ENCODE measurements at regions not wholly inside any gene's neighbourhood (a gene's known extent, or its start where the extent isn't known, plus 50 kb on each side); places are given as distances from the start of the nearest gene placed in this dataset.
A peak's percentile ranks its signal among the peaks of the same experiment; 100 is the strongest.
"Not testable (repeated sequence)": the region's sequence is repeated elsewhere in the genome, so short reads cannot be mapped to it uniquely, and the experiment has no call there.

DNA sequence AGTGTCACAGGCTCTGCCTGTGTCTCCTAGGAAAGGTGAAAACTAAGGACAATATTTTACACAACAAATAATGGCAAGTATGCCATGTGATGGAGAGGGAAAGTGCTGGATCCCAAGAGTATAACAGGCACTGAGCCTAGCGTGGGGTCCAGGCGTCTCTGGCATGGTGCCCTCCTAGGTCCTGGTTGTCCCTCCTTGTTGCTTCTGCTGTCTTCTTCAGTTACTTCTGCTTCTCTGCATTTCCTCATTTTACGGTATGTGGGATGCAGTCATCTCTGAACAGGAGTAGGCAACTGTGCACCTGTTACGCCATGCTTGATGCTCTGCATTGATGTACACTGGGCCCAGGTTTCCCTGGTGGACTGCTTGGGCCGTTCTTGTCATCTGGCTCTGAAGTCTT, 1480.8 kb downstream of the FOXD4L5 start:
- not testable (repeated sequence) for DNase-seq

DNA sequence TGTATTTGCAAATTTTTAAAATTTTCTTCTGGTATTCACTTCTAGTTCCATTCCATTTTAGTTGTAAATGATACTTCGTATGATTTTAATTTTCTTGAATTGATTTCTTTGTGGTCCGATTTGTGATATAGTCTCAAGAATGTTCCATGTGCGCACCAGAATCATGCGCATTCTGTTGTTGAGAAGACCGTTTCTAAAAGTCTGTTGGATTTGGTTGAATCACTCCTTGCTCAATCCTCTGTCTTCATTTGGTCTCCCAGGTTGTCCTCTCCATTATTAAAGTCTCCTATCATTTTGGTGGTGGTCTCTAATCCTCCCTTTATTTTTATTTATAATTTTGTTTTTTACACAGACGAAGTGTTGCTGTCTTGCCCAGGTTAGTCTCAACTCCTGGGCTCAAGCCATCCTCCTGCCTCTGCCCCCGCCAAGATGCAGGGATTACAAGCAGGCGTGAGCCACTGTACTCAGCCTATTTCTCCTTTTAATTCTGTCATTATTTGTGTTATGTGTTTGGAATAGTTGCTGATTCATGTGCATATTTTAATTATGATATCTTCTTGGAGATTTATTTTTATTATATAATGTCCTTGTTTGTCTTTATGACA, 1490.8 kb downstream of the FOXD4L5 start:
- DNase-seq: not testable (repeated sequence)

DNA sequence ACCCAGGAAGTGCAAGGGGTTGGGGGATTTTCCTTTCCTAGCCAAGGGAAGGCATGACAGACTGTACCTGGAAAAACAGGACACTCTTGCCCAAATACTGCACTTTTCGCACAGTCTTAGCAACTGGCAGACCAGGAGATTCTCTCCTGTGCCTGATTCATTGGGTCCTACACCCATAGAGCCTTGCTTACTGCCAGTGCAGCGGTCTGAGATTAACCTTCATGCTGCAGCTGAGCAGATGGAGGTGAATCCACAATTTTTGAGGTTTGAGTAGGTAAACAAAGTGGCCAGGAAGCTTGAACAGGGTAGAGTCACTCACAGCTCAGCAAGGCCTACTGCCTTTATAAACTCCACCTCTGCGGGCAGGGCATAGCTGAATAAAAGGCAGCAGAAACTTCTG, 1497.6 kb downstream of the FOXD4L5 start:
- DNase-seq: not testable (repeated sequence)

DNA sequence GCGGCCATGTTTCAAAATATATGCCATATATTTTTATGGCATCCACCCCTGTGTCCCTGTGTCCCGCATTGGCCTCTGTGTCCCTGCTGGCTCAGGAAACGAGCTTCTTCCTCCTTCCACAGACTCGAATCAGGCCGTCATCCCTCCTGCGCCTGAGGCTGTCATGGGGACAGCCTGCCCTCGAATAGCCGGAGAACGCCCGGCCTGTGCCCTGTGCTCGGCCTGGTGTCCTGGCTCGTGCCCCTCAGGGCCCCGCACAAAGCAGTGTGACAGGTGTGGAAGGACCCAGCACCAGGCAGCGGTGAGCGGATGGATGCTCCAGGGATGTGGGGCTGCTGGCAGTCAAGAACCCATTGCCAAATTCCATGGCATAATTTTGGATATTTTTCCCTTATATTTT, 1500.0 kb downstream of the FOXD4L5 start:
- DNase-seq: not testable (repeated sequence)

DNA sequence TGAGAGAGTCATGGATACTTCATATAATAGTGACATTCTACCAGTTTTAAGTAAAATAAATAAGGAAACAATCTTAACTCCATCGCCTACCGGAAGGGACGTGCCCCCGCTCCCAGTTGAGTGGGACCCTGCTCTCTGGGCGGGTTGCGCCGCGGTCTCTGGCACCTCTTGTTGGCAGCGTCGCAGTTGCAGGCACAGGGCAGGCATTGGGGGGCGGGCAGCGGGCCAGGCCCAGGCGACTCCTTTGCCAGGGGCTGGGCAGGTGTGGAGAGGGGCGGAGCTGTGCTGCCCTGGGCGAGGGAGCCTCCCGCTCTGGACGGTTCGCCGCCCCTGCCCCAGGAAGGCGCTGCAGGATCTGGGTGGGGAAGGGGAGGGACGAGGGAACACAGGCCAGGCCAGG, 1500.6 kb downstream of the FOXD4L5 start:
- DNase-seq: not testable (repeated sequence)

DNA sequence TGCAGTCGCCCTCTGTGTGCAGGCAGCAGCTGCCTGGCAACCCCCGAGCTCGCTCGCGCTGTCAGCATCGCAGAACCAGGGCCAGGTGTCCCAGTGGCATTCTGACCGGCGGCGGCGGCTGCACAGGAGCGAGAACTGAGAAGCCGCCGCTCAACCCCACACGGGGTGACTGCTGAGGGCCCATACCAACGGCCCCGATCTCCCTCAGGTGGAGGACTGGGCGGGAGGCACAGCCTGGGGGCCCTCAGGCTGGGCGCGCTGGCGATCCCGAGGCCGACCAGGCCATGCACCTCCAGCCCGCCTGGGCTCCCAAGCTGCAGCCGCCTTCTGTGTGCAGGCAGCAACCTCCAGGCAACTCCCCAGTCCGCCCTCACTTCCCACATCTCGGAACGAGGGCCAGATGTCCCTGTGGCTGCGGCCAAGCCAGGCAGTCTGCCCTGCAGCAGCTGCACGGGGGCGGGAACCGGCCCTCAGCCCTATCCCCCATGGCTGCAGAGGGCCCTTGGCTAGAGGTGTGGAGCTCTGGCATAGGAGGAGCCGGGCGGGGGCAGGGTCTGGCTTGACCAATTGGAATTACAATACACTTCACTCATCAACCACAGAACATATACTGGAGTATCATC, 1503.1 kb downstream of the FOXD4L5 start:
- not testable (repeated sequence) for DNase-seq

DNA sequence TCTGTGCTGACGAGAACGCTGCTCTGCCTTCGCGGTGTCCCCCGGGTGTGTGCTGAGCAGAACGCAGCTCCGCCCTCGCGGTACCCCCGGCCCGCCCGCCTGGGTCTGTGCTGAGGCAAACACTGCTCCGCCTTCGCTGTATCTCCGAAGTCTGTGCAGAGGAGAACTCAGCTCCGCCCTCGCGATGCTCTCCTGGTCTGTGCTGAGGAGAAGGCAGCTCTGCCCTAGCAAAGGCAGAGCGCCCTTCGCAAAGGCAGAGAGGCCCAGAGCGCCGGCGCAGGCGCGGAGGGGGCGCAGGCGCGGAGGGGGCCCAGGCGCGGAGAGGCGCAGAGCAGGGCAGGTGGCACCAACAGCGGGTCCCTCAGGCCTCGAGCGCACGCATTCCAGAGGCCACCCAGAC, 1503.6 kb downstream of the FOXD4L5 start:
- DNase-seq: not testable (repeated sequence)

DNA sequence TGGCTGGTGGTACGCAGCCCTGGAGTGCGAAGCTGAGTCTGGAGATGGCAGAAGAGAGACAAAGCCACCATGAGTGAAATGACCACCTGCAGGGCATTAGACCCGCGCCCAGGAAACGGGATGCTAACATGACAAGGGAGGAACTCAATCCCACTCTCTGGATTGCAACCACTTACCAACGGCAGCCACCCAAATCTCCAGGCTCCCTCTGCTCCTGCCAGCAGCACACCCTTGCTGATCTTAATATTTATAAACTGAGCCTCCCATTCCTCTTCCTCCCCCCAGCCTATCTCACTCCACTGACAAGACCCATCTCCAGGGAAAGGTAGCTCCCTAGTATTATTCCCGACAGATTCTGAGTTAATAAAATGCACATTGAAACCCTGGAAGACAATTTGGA, 1508.8 kb downstream of the FOXD4L5 start:
- not testable (repeated sequence) for DNase-seq

DNA sequence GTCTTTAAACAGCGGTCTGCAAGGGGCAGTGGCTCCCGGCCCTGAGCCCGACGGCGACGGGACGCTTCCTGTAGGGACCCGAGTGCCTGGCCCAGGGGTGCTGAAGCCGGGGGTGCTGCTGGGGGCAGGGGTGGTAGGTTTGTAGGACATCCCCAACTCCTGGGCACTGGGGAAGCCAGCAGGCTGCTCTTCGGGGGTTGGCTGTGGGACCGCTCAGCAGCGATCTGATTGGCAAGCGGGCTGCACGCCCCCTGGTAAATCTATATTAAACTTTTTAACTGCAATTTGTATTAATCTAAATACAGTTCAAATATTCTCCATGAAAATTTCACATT, 1510.0 kb downstream of the FOXD4L5 start:
- not testable (repeated sequence) for DNase-seq

DNA sequence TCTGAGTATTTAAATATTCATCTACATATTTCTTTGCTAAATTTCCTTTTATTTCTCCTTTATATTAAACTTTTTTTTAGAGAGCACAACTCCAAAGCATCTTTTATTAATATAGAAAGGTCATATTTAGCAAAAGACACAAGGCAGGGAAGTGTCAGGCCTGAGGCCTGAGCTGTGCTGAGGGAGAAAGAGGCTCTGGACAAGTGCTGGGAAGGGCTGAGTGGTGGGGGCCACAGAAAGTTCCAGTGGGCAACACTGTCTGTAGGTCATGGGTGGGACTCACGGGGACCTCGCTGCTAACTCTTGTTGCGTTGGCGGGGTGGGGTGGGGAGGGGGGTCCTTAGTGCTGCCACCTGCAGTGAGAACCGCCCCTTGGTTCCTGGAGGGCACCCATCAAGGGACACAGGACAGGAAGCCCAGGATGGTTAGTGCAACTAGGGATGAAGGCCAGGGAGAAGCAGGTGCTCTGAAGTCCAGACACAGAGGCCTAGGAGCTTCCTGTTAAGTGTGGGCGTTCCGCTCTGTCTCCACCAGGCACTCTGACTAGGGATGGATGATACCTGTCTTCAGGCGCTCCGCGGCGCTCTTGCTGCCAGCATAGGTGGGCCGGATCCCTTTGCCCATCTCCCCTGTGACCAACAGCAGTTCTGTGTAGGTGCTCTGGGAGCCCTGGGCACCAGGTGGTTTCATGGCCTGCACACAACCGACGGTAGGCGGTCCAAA, 1510.5 kb downstream of the FOXD4L5 start:
- DNase-seq: not testable (repeated sequence)

DNA sequence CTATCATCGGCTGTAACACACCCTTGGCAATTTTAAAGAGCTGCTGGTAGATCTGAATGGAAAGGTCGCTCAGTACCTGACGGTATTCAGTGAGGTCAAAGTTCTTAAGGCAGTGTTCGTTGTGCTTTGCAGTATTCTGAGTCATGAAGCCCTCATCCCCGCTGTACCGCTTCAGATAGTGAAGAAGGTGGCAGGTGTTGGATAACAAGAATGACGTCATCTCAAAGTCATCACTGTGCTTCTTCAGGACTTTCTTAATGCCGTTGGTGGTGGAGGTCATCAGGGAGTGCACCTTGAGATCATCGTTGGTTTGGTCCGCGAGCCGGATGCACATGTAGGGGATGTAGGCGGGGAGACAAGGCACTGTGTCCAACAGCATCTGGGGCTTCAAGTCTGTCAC, 1522.8 kb downstream of the FOXD4L5 start:
- DNase-seq: not testable (repeated sequence)

DNA sequence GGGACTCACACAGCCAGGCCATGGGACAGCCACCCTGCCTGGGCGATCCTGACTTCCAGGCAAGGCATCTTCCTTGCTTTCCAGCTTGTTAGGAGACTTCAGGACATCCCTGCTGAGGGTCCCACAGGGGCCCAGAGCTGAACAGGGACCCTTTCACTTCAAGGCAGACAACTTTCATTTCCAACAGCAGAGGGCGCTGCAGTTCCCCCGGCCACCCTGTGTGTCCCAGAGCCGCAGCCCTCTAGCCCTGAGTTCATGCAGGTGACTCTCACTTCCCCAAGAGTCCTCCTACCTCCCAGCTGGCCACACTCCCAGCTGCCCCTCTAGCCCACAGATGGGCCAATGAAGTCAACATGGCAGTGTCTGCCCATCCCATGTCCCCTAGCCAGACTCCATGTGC, 1556.0 kb downstream of the FOXD4L5 start:
- DNase-seq: peak in 1 of 2 experiments; percentile 16

DNA sequence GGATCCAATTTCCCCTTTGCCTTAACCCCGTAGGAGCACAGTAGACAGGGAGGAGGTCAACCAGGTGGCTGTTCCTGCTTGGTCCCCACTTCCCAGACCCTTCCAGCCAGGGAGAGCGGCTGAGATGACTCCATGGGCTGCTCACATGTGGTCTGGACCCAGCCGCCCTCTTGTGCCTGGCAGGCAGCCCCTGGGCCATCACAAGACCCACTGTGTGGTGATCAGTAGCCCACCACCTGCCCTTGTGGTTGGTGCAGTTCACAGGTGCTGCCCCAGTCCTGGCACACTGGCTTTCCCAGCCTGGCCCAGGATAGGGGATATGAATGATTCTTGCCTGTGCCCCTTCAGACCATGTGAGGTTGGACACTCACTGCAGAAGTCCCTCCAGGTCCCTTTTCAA, 1556.7 kb downstream of the FOXD4L5 start:
- no peak for DNase-seq

DNA sequence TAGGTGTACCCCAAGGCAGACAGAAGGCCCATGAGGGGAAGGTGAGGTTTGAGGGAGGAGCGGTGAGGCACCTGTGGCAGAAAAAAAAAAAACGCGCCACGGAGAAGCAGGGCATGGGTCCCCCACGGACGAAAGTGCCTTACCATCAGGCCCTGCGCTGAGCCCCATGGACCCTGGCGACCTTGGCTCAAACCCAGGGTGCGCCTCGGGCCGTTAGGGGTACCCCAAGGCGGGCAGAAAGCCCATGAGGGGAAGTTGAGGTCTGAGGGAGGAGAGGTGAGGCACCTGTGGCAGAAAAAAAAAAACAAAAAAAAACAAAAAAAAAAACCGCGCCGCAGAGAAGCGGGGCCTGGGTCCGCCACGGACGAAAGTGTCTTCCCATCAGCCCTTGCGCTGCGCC, 1576.7 kb downstream of the FOXD4L5 start:
- DNase-seq: not testable (repeated sequence)

DNA sequence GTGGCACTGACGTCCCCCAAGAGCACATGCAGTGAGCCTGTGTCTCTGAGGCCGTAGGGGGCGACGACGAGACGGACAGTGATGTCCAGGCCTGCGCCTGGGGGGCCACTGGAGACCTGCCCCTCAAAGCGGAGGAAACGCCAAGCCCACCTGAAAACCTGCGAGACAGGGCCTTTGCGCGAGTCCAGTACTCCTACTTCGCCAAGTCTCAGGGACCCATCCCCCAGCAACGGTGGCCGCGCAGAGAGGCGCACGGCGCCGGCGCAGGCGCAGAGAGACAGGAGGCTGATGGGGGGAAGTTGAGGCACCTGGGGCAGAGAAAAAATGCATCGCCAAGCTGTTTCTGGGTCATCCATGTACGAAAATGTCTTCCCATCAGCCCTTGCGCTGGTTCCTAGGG, 1580.6 kb downstream of the FOXD4L5 start:
- not testable (repeated sequence) for DNase-seq

DNA sequence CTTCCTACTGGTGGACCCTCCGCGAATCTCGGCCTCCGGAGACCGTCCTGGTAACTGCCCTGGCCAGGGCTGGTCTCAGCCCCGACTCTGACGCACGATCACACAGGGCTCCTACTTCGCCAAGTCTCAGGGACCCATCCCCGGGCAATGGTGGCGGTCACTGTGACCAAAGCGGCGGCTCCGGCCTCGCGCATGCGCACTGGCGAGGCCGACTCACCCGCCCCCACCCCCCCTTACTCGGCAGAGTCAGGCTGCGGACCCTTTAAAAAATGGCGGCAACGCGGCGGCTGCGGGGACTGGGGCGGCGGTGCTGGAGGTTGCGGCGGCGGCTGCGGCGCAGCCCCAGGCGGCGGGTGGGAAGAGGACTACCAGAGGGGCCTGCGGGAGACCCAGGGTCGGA, 1581.3 kb downstream of the FOXD4L5 start:
- DNase-seq: not testable (repeated sequence)

DNA sequence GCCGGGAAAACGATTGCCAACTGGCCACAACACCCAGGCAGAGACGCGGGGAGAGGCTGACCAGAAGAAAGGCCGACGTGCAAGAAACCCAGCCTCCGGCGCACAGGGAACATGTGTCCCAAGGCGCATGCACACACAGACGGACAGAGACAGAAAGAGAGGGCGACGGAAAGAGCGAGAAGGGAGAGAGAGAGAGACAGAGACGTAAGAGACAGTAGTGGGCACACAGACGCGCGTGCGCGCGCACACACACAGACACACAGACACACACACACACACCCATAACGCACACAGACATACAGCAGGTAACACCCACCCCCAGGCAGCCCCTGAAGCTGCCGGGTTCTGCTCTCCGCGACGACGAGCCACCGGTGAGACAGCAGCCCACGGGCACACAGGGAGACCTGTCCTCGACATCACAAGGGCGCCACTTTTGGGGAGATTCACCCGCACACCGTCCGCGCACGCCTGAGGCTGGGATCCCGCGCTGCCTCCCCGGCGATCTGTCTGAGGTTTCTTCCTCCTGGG, 1581.8 kb downstream of the FOXD4L5 start:
- not testable (repeated sequence) for DNase-seq
